Lower lobe of right lung (tissue), 2 donors: ENCODE measurements at regions not wholly inside any gene's neighbourhood (a gene's known extent, or its start where the extent isn't known, plus 50 kb on each side); places are given as distances from the start of the nearest gene placed in this dataset.

Source experiments
- ATAC-seq, 2 donors: fragments of 200-7000 bp; cut with Tn5 transposase; one replicate each; pipeline ENCODE4 v1.9.1; 2020 to 2022; ENCODE audit warnings: mild to moderate bottlenecking in 2 of 2, moderate library complexity in 2 of 2
- DNase-seq: peaks from one replicate; pipeline ENCODE4 v3.0.0-alpha.2; 2020
- H3K27ac ChIP-seq: fragments of 200-600 bp; one replicate; pipeline ENCODE4 v1.8.0; 2022
- H3K27me3 ChIP-seq: fragments of 200-600 bp; one replicate; pipeline ENCODE4 v1.8.0; 2022; ENCODE audit warnings: low read depth
- H3K36me3 ChIP-seq: fragments of 200-600 bp; one replicate; pipeline ENCODE4 v1.8.0; 2022; ENCODE audit warnings: mild to moderate bottlenecking
- H3K4me1 ChIP-seq: fragments of 200-600 bp; one replicate; pipeline ENCODE4 v1.8.0; 2022
- H3K4me3 ChIP-seq: fragments of 200-600 bp; one replicate; pipeline ENCODE4 v1.8.0; 2022; ENCODE audit warnings: mild to moderate bottlenecking
- H3K9me3 ChIP-seq: fragments of 200-600 bp; one replicate; pipeline ENCODE4 v1.8.0; 2022
- intact Hi-C: fragments of 100-400 bp; cut with DNase I; formaldehyde crosslinking; loops from one replicate; pipeline ENCODE4 v1.11.0; 2022
- TF ChIP-seq, protein P1 (sequence below): fragments of 200-600 bp; IDR thresholded peaks from one replicate; pipeline ENCODE4 v1.8.0; 2022; ENCODE audit warnings: antibody characterized with exemption, mild to moderate bottlenecking
- donor health status: DM: no; HTN: yes; CAD: no; lungs with severe emphysema.

DNA sequence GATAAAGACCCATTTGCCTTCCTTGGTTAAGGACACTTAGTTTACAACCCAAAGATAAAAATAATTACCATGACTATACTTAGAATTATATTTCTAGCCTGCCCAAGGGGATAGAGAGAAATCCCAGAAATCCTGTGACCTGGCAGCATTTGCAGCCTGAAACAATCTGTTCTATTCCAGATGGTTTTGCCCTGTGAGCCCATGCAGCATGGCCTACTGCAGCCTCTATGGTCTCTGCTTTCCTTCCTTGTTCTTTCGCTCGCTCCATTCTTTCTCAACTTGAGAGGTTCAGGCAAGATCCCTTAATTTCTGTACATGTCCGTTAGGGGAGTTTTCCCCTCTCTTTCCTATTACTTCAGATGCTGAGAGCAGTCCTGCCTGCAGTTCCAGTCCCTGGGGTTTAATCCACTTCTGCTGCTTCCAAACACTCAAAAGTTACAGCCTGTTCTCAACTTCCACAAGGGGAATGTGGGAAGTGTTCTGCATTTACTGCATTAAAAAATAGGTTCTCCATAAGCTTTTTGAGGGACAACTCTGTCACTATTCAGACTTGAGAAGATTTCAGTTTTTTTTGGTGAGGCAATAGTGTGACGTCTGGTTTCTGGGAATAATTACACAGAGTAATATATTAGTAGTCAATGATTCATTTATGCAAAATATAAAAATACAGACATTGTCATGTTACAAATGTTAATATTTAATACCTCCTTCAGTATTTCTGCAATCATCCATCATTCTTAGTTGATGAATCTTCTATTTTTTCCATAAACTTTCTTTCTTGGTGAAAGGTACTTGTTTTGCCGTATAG is 80.3 kb downstream of the CDCA7 start:
- Histone ChIP-seq H3K27me3 (no peaks in the 10 kb centered on the region), H3K27ac (no peak overlapping the region)
- ATAC-seq = no peak

DNA sequence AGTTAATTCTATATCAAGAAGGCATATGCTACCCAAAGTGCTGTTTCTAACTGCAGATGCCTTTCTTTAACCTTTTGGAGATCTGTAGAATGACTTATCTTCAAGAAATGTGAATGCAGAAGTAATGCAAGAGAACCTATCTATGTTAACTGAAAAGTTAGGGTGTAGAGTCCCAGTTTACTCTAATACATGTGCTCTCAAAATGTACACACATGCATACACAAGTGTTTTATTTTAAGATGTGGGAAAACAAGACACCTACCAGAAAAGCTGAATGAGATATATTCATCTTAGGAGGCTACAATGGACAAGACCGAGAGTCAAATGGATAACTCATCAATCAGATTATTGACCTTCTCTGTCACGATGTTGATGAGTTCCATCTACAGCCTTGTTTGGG is 80.9 kb downstream of the CDCA7 start:
- intact Hi-C loops = no loop called here
- no peak for ATAC-seq
- DNase-seq = no peak
- Histone ChIP-seq H3K27ac (no peak overlapping the region), H3K27me3 (no peaks in the 10 kb centered on the region), H3K36me3 (no peaks in the 10 kb centered on the region), H3K4me3 (no peak overlapping the region), H3K9me3 (no peaks in the 10 kb centered on the region), H3K4me1 (no peaks in the 10 kb centered on the region)
- TF ChIP-seq, protein P1, sequence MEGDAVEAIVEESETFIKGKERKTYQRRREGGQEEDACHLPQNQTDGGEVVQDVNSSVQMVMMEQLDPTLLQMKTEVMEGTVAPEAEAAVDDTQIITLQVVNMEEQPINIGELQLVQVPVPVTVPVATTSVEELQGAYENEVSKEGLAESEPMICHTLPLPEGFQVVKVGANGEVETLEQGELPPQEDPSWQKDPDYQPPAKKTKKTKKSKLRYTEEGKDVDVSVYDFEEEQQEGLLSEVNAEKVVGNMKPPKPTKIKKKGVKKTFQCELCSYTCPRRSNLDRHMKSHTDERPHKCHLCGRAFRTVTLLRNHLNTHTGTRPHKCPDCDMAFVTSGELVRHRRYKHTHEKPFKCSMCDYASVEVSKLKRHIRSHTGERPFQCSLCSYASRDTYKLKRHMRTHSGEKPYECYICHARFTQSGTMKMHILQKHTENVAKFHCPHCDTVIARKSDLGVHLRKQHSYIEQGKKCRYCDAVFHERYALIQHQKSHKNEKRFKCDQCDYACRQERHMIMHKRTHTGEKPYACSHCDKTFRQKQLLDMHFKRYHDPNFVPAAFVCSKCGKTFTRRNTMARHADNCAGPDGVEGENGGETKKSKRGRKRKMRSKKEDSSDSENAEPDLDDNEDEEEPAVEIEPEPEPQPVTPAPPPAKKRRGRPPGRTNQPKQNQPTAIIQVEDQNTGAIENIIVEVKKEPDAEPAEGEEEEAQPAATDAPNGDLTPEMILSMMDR = no peak

More for the DNA sequence above, 80.3 kb downstream of the CDCA7 start:
- no peak for DNase-seq
- intact Hi-C loops = no loop called here
- H3K36me3 ChIP-seq = no peaks in the 10 kb centered on the region
- TF ChIP-seq, protein P1 = no peak
- no peak overlapping the region for H3K4me3 ChIP-seq
- H3K9me3 ChIP-seq = no peaks in the 10 kb centered on the region
- H3K4me1 ChIP-seq = no peaks in the 10 kb centered on the region

- Histone ChIP-seq H3K4me3 (no peak overlapping the region), H3K9me3 (no peaks in the 10 kb centered on the region), H3K27me3 (no peaks in the 10 kb centered on the region), H3K4me1 (no peaks in the 10 kb centered on the region), H3K36me3 (no peaks in the 10 kb centered on the region), H3K27ac (no peak overlapping the region)
- DNase-seq = no peak
- ATAC-seq = no peak
- TF ChIP-seq, protein P1 = no peak
- intact Hi-C loops = no loop called here
Observed at GRCh38 chr2:173436088-173436487, 81.4 kb downstream of the CDCA7 start.

GRCh38 chr2:173441222-173441621 is 86.5 kb downstream of the CDCA7 start:
- TF ChIP-seq, protein P1 = no peak
- DNase-seq = no peak
- intact Hi-C loops = no loop called here
- Histone ChIP-seq H3K27me3 (no peaks in the 10 kb centered on the region), H3K27ac (no peak overlapping the region), H3K4me3 (no peak overlapping the region), H3K36me3 (no peaks in the 10 kb centered on the region), H3K4me1 (no peaks in the 10 kb centered on the region), H3K9me3 (no peaks in the 10 kb centered on the region)
- ATAC-seq = no peak

- no peaks in the 10 kb centered on the region for H3K9me3 ChIP-seq
- ATAC-seq (no peak), DNase-seq (no peak)
- H3K27ac ChIP-seq = no peak overlapping the region
- H3K4me3 ChIP-seq = no peak overlapping the region
- H3K27me3 ChIP-seq = no peaks in the 10 kb centered on the region
- intact Hi-C loops = no loop called here
- TF ChIP-seq, protein P1 = no peak
- no peaks in the 10 kb centered on the region for H3K36me3 ChIP-seq
- no peaks in the 10 kb centered on the region for H3K4me1 ChIP-seq
Observed at GRCh38 chr2:173442542-173442941, 87.9 kb downstream of the CDCA7 start.
